Testis (tissue), 2 donors: ENCODE measurements at regions not wholly inside any gene's neighbourhood (a gene's known extent, or its start where the extent isn't known, plus 50 kb on each side); places are given as distances from the start of the nearest gene placed in this dataset.

Experiments used
- POLR2A ChIP-seq: fragments of 450-650 bp; IDR thresholded peaks from one replicate; pipeline ENCODE4 v1.6.1; 2017; ENCODE audit warnings: antibody characterized with exemption, mild to moderate bottlenecking, moderate library complexity
- TF ChIP-seq, protein P1 (sequence below), 3 experiments: fragments of 450-650 bp in 2 of 3; fragments of 200-600 bp in 1 of 3; sonication (generic) in 1 of 3; IDR thresholded peaks; one replicate each; pipeline ENCODE4 v1.5.1; 2016 to 2019; ENCODE audit warnings: antibody characterized with exemption in 3 of 3, mild to moderate bottlenecking in 2 of 3, moderate library complexity in 1 of 3

DNA sequence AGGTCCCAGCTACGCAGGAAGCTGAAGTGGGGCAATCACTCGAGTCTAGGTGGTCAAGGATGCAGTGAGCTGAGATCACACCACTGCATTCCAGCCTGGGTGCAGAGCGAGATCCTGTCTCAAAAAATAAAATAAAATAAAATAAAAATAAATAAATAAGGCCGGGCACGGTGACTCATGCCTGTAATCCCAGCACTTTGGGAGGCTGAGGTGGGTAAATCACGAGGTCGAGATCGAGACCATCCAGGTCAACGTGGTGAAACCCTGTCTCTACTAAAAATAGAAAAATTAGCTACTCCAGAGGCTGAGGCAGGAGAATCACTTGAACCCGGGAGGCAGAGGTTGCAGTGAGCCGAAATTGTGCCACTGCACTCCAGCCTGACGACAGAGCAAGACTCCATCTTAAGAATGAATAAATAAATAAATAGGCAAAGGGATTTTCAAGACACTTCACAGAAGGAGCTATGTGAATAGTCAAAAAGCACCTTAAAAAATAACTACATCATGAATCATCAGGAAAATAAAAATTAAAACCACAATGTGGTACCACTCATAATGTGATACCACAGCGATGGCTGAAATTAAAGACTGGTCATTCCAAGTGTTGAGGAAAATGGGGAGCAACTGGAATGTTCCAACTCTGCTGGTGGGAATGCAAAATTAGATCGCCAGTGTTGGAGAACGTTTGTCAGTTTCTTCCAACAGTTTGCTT is 92.9 kb upstream of the TBX3 start:
- TF ChIP-seq, protein P1, sequence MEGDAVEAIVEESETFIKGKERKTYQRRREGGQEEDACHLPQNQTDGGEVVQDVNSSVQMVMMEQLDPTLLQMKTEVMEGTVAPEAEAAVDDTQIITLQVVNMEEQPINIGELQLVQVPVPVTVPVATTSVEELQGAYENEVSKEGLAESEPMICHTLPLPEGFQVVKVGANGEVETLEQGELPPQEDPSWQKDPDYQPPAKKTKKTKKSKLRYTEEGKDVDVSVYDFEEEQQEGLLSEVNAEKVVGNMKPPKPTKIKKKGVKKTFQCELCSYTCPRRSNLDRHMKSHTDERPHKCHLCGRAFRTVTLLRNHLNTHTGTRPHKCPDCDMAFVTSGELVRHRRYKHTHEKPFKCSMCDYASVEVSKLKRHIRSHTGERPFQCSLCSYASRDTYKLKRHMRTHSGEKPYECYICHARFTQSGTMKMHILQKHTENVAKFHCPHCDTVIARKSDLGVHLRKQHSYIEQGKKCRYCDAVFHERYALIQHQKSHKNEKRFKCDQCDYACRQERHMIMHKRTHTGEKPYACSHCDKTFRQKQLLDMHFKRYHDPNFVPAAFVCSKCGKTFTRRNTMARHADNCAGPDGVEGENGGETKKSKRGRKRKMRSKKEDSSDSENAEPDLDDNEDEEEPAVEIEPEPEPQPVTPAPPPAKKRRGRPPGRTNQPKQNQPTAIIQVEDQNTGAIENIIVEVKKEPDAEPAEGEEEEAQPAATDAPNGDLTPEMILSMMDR (IDR thresholded peaks at IDR 0.05): no peak
- TF ChIP-seq POLR2A: no peak
